Prostate gland (tissue), 2 donors: ENCODE measurements at regions not wholly inside any gene's neighbourhood (a gene's known extent, or its start where the extent isn't known, plus 50 kb on each side); places are given as distances from the start of the nearest gene placed in this dataset.

Experiments
- DNase-seq: peaks from one replicate; pipeline ENCODE4 v3.0.0-alpha.2; 2019; ENCODE audit warnings: low spot score
- H3K27ac ChIP-seq, 2 donors: fragments of 200-600 bp; sonication (generic); 2 replicates each; pipeline ENCODE4 v1.5.1; 2017 to 2019
- H3K27me3 ChIP-seq: fragments of 200-600 bp; sonication (generic); replicated peaks from 2 replicates; pipeline ENCODE4 v1.5.1; 2019; ENCODE audit not compliant: insufficient read depth
- H3K36me3 ChIP-seq, 2 donors: fragments of 200-600 bp; sonication (generic); 1 replicate in 1 of 2; 2 replicates in 1 of 2; pipeline versions ENCODE4 v1.5.1 to v1.8.1; 2017 to 2019
- H3K4me1 ChIP-seq: fragments of 200-600 bp; sonication (generic); replicated peaks from 2 replicates; pipeline ENCODE4 v1.5.1; 2019
- H3K4me3 ChIP-seq, 2 donors: fragments of 200-600 bp; sonication (generic); 2 replicates each; pipeline ENCODE4 v1.5.1; 2017 to 2019
- H3K9me3 ChIP-seq: fragments of 200-600 bp; sonication (generic); 2 replicates; pipeline ENCODE4 v1.5.1; 2017
- POLR2A ChIP-seq: fragments of 450-650 bp; IDR thresholded peaks from one replicate; pipeline ENCODE4 v1.6.1; 2016; ENCODE audit warnings: antibody characterized with exemption, mild to moderate bottlenecking
- POLR2AphosphoS5 ChIP-seq: sonication (generic); formaldehyde crosslinking; IDR thresholded peaks from one replicate; pipeline ENCODE4 v1.6.1; 2017; ENCODE audit warnings: antibody characterized with exemption
- WGBS: methylation state at CpG from one replicate; pipeline ENCODE4 v1.1.5; 2018; 5-methylcytosine and 5-hydroxymethylcytosine counted together
- intact Hi-C: fragments of 100-400 bp; cut with DNase I; formaldehyde crosslinking; loops from one replicate; pipeline ENCODE4 v1.14.2; 2022
- TF ChIP-seq, protein P1 (sequence below), 4 experiments: fragments of 200-600 bp in 2 of 4; fragments of 450-650 bp in 2 of 4; sonication (generic) in 2 of 4; IDR thresholded peaks; 1 replicate in 3 of 4; 2 replicates in 1 of 4; pipeline ENCODE4 v1.5.1; 2016 to 2019; ENCODE audit warnings: antibody characterized with exemption in 4 of 4, mild to moderate bottlenecking in 2 of 4, moderate library complexity in 2 of 4

DNA sequence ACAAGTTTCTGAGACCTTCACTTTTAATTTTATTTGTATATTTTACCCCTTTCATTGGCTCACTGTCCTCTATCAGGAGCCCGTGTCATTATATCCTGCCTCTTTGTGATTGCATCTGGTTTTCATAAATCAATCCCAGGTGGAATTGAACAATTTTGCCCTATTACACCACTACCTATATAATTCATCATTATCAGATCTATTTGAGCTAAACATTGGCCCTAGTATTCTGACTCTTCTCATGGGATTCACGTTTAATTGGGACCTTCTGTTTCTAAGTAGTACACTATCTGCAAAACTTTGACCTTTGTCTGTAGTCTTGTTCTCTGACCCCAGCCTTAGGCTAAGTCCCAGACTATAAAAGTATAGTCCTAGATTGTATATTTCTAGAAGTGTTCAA is 114.1 kb downstream of the FAT4 start:
- no peaks in the 10 kb centered on the region for H3K36me3 ChIP-seq
- H3K27me3 ChIP-seq = no peaks in the 10 kb centered on the region
- no peak for DNase-seq
- no peak for TF ChIP-seq POLR2A
- TF ChIP-seq, protein P1, sequence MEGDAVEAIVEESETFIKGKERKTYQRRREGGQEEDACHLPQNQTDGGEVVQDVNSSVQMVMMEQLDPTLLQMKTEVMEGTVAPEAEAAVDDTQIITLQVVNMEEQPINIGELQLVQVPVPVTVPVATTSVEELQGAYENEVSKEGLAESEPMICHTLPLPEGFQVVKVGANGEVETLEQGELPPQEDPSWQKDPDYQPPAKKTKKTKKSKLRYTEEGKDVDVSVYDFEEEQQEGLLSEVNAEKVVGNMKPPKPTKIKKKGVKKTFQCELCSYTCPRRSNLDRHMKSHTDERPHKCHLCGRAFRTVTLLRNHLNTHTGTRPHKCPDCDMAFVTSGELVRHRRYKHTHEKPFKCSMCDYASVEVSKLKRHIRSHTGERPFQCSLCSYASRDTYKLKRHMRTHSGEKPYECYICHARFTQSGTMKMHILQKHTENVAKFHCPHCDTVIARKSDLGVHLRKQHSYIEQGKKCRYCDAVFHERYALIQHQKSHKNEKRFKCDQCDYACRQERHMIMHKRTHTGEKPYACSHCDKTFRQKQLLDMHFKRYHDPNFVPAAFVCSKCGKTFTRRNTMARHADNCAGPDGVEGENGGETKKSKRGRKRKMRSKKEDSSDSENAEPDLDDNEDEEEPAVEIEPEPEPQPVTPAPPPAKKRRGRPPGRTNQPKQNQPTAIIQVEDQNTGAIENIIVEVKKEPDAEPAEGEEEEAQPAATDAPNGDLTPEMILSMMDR (IDR thresholded peaks at IDR 0.05) = no peak
- TF ChIP-seq POLR2AphosphoS5 = no peak
- no peaks in the 10 kb centered on the region for H3K9me3 ChIP-seq
- intact Hi-C loops = no loop called here
- WGBS = 51% methylated on average over 2 of the region's 2 CpGs
- H3K4me1 ChIP-seq = no peaks in the 10 kb centered on the region
- H3K27ac ChIP-seq = no peak overlapping the region
- H3K4me3 ChIP-seq = no peak overlapping the region

DNA sequence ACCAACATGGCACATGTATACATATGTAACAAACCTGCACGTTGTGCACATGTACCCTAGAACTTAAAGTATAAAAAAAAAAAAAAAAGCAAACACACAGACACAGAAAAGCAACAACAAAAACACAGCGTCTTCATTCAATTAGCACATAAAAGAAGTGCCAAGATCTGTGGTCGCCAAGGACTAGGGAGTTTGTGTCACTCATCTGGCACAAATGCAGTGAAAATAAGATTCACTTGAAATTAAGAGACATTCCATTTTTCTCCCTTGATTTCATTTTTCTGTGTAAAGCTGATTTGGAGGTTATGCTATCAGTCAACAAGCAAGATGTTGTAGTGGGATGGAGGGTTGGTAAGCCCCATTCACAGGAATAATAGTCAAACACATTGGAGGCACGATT is 115.3 kb downstream of the FAT4 start:
- Histone ChIP-seq H3K36me3 (no peaks in the 10 kb centered on the region), H3K9me3 (no peaks in the 10 kb centered on the region), H3K27ac (no peak overlapping the region), H3K4me3 (no peak overlapping the region), H3K27me3 (no peaks in the 10 kb centered on the region), H3K4me1 (no peaks in the 10 kb centered on the region)
- no peak for DNase-seq
- 78% methylated on average over 4 of the region's 4 CpGs for WGBS
- intact Hi-C loops = no loop called here
- TF ChIP-seq POLR2AphosphoS5 = no peak
- no peak for TF ChIP-seq POLR2A
- TF ChIP-seq, protein P1 (IDR thresholded peaks at IDR 0.05) = no peak

DNA sequence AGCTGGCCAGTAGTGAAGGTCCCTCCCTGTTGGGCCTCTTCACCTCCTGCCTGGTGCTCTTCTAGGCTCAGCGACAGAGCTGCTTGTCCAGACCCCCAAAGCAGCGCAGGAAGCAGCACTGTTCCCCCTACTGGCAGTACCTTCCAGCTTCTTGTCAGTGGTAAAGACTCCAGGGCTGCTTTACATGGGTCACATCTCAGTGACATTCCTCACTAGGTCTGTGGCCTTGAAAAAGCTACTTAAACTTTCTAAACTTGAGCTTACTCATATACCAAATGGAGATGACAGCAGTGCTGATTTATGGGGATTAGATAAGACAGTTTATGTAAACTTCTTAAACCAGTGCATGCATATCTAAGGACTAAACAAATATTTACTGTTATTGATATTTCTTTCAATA is 117.3 kb downstream of the FAT4 start:
- no peak for DNase-seq
- intact Hi-C loops = no loop called here
- Histone ChIP-seq H3K27ac (no peak overlapping the region), H3K36me3 (no peaks in the 10 kb centered on the region), H3K4me3 (no peak overlapping the region), H3K9me3 (no peaks in the 10 kb centered on the region), H3K4me1 (no peaks in the 10 kb centered on the region), H3K27me3 (no peaks in the 10 kb centered on the region)
- WGBS = 64% methylated on average over 2 of the region's 2 CpGs
- TF ChIP-seq POLR2AphosphoS5 (no peak), POLR2A (no peak)
- TF ChIP-seq, protein P1 (IDR thresholded peaks at IDR 0.05) = no peak

DNA sequence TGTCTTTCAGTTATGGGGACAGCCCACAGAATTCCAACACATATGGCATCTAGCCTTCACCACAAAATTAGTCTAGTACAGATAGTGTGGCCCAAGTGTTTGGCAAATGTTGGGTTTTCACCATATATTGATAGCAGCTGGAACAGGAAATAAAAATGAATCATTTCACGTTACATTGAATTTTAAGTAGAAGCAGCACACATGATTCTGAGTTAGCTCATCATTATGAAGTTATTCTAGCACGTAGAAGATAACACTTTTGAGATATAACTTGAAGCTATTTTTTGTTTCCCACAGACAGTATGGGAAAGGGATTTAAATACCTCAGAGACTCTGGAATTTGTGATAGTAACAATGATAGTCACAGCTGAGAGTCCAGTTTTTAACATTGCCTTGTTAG is 118.7 kb downstream of the FAT4 start:
- no peaks in the 10 kb centered on the region for H3K36me3 ChIP-seq
- TF ChIP-seq POLR2AphosphoS5 (no peak), POLR2A (no peak)
- TF ChIP-seq, protein P1 (IDR thresholded peaks at IDR 0.05) = no peak
- DNase-seq = no peak
- no peaks in the 10 kb centered on the region for H3K27me3 ChIP-seq
- intact Hi-C loops = no loop called here
- no peak overlapping the region for H3K4me3 ChIP-seq
- no peaks in the 10 kb centered on the region for H3K4me1 ChIP-seq
- H3K27ac ChIP-seq = no peak overlapping the region
- 80% methylated on average over 2 of the region's 2 CpGs for WGBS
- H3K9me3 ChIP-seq = no peaks in the 10 kb centered on the region

DNA sequence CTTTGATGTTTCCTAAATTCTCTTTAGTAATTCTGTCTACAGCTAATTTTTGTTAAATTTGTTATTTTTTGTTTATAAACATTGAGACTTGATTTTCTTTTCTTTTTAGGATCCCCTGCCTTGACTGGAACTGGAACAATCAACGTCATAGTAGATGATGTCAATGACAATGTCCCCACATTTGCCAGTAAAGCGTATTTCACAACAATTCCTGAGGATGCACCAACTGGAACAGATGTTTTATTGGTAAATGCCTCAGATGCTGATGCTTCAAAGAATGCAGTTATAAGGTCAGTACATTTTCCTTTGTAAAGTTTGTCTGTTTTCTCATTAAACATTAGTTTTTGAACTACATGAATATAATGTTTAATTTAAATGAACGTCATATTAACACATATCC is 119.4 kb downstream of the FAT4 start:
- no peaks in the 10 kb centered on the region for H3K27me3 ChIP-seq
- no peaks in the 10 kb centered on the region for H3K9me3 ChIP-seq
- no peaks in the 10 kb centered on the region for H3K36me3 ChIP-seq
- no peaks in the 10 kb centered on the region for H3K4me1 ChIP-seq
- DNase-seq = no peak
- no peak overlapping the region for H3K27ac ChIP-seq
- TF ChIP-seq, protein P1 (IDR thresholded peaks at IDR 0.05) = no peak
- intact Hi-C loops = no loop called here
- WGBS = 89% methylated on average over 3 of the region's 3 CpGs
- H3K4me3 ChIP-seq = no peak overlapping the region
